OCI-LY7 (cell line): ENCODE measurements at regions not wholly inside any gene's neighbourhood (a gene's known extent, or its start where the extent isn't known, plus 50 kb on each side); places are given as distances from the start of the nearest gene placed in this dataset.

Experiments used
- BruUV-seq: library from RNA; stranded (reverse); fragments of 400-500 nt; replicated peaks from 2 replicates; lab custom pipeline; 2021; lab: Mats Ljungman, UMichigan
- CTCF ChIA-PET: fragments of 300-600 bp; sonication (Branson Sonifier 250); formaldehyde crosslinking; loops from one replicate; lab custom pipeline; 2022; ENCODE audit warnings: antibody characterized with exemption; ENCODE audit not compliant: unreplicated experiment; lab: Charles Lee
- POLR2A ChIA-PET: fragments of 300-600 bp; sonication (Branson Sonifier 250); formaldehyde crosslinking; loops from one replicate; lab custom pipeline; 2022; ENCODE audit warnings: antibody characterized with exemption; lab: Charles Lee
- DNase-seq: peaks from one replicate; pipeline ENCODE4 v3.0.0-alpha.2; 2015; ENCODE audit warnings: low spot score
- H2AFZ ChIP-seq: fragments of 200-600 bp; sonication (generic), shearing (Covaris generic); 2 replicates; pipeline ENCODE4 v1.6.1; 2014; ENCODE audit warnings: mild to moderate bottlenecking, antibody characterized with exemption, low read length, moderate library complexity
- H3K27ac ChIP-seq: fragments of 200-600 bp; sonication (generic); 2 replicates; pipeline ENCODE4 v1.5.1; 2014; ENCODE audit warnings: mixed run types, low read depth, mild to moderate bottlenecking, moderate library complexity, low read length, inconsistent platforms; ENCODE audit not compliant: poor library complexity, severe bottlenecking
- H3K36me3 ChIP-seq: fragments of 200-600 bp; sonication (generic); 2 replicates; pipeline ENCODE4 v1.6.1; 2014; ENCODE audit warnings: mild to moderate bottlenecking, antibody characterized with exemption, low read length, moderate library complexity, mixed read lengths; ENCODE audit not compliant: insufficient read depth
- H3K4me1 ChIP-seq: fragments of 200-600 bp; sonication (generic); 2 replicates; pipeline ENCODE4 v1.5.1; 2014; ENCODE audit warnings: mild to moderate bottlenecking, low read length; ENCODE audit not compliant: insufficient read depth, poor library complexity, severe bottlenecking
- H3K4me2 ChIP-seq: fragments of 200-600 bp; sonication (generic); 2 replicates; pipeline ENCODE4 v1.6.1; 2014; ENCODE audit warnings: mild to moderate bottlenecking, low read length
- H3K4me3 ChIP-seq: fragments of 200-600 bp; sonication (generic); 2 replicates; pipeline ENCODE4 v1.5.1; 2014; ENCODE audit warnings: mild to moderate bottlenecking, low read depth, low read length; ENCODE audit not compliant: poor library complexity, severe bottlenecking
- H3K79me2 ChIP-seq: fragments of 200-600 bp; sonication (generic); 2 replicates; pipeline ENCODE4 v1.6.1; 2016; ENCODE audit warnings: low read depth, mild to moderate bottlenecking, low read length, moderate library complexity, mixed read lengths; ENCODE audit not compliant: insufficient read depth
- H3K9me2 ChIP-seq: fragments of 200-600 bp; sonication (generic); 2 replicates; pipeline ENCODE4 v1.6.1; 2016; ENCODE audit warnings: mild to moderate bottlenecking, low read length, mixed read lengths; ENCODE audit not compliant: insufficient read depth
- H3K9me3 ChIP-seq: fragments of 200-600 bp; sonication (generic); 2 replicates; pipeline ENCODE4 v1.6.1; 2014; ENCODE audit warnings: mild to moderate bottlenecking, mixed run types, low read length, mixed read lengths
- H4K20me1 ChIP-seq: fragments of 200-600 bp; sonication (generic); 2 replicates; pipeline ENCODE4 v1.6.1; 2014; ENCODE audit warnings: mild to moderate bottlenecking, antibody characterized with exemption, low read length, moderate library complexity, mixed read lengths; ENCODE audit not compliant: insufficient read depth
- EZH2phosphoT487 ChIP-seq: fragments of 200-600 bp; sonication (generic); IDR thresholded peaks from 2 replicates; pipeline ENCODE4 v1.6.1; 2018; ENCODE audit warnings: low read depth, borderline replicate concordance, mild to moderate bottlenecking, mixed run types, antibody characterized with exemption, low read length, moderate library complexity, mixed read lengths
- intact Hi-C: fragments of 100-400 bp; cut with micrococcal nuclease; formaldehyde crosslinking; loops from one replicate; pipeline ENCODE4 v1.10.0; 2022; ENCODE audit not compliant: unreplicated experiment
- TF ChIP-seq, protein P1 (sequence below): fragments of 200-600 bp; sonication (generic); conservative IDR thresholded peaks from 2 replicates; pipeline ENCODE4 v1.5.1; 2014; ENCODE audit warnings: mild to moderate bottlenecking, antibody characterized with exemption, low read length, moderate library complexity, mixed read lengths

DNA sequence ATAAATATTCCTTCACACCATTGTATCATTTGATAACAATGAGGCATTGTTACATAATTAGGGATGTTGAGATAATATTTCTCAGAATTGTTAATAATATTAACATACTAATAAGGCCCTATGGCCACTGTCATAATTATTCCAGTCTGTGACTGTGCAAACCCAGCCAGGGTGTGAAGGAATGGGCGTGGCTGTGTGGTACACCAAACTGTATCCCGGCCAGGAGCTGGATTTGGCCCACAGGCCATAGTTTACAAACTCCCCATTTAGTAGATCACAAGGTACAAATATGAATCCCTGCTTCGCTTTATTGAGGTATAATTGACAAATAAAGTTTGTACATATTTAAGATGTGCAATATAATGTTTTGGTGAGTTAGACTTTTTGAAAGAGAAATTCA lies 894.7 kb downstream of the C6orf118 start:
- BruUV-seq, result no TSS peak
- ChIA-PET CTCF (no interaction called here), POLR2A (no interaction called here)
- no peak overlapping the region for H3K27ac ChIP-seq
- intact Hi-C loops, result no loop called here
- H3K9me3 ChIP-seq, result no peaks in the 10 kb centered on the region
- TF ChIP-seq EZH2phosphoT487, result no peak
- TF ChIP-seq, protein P1, sequence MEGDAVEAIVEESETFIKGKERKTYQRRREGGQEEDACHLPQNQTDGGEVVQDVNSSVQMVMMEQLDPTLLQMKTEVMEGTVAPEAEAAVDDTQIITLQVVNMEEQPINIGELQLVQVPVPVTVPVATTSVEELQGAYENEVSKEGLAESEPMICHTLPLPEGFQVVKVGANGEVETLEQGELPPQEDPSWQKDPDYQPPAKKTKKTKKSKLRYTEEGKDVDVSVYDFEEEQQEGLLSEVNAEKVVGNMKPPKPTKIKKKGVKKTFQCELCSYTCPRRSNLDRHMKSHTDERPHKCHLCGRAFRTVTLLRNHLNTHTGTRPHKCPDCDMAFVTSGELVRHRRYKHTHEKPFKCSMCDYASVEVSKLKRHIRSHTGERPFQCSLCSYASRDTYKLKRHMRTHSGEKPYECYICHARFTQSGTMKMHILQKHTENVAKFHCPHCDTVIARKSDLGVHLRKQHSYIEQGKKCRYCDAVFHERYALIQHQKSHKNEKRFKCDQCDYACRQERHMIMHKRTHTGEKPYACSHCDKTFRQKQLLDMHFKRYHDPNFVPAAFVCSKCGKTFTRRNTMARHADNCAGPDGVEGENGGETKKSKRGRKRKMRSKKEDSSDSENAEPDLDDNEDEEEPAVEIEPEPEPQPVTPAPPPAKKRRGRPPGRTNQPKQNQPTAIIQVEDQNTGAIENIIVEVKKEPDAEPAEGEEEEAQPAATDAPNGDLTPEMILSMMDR, result no peak
- H3K79me2 ChIP-seq, result no peaks in the 10 kb centered on the region
- H3K4me2 ChIP-seq, result no peak overlapping the region
- DNase-seq, result no peak
- no peaks in the 10 kb centered on the region for H3K9me2 ChIP-seq
- H3K4me3 ChIP-seq, result no peak overlapping the region
- H2AFZ ChIP-seq, result no peak overlapping the region
- H3K36me3 ChIP-seq, result no peaks in the 10 kb centered on the region
- no peaks in the 10 kb centered on the region for H3K4me1 ChIP-seq
- H4K20me1 ChIP-seq, result no peaks in the 10 kb centered on the region

DNA sequence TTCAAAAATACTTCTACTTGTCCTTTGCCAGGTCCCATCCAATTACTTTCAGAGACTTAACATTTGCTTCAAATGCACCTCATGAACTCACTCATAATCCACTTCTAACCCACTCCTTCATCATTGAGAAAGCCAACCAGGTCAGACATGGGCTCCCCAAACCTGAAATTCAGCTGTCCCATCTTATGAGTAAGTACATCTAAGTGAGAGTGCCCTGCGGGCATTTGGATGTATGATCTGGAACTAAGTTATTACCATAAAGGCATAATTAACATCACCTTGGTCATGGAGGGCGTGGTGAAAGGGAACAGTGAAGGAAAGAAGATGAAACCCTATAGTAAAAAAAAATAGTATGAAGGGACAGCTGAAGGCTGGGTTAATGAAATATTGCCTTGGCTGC lies 896.8 kb downstream of the C6orf118 start:
- TF ChIP-seq, protein P1, result no peak
- no peak for TF ChIP-seq EZH2phosphoT487
- Histone ChIP-seq H4K20me1 (no peaks in the 10 kb centered on the region), H3K4me3 (no peak overlapping the region), H3K9me3 (no peaks in the 10 kb centered on the region), H3K36me3 (no peaks in the 10 kb centered on the region), H3K79me2 (no peaks in the 10 kb centered on the region), H3K4me1 (no peaks in the 10 kb centered on the region), H2AFZ (no peak overlapping the region), H3K9me2 (no peaks in the 10 kb centered on the region), H3K4me2 (no peak overlapping the region), H3K27ac (no peak overlapping the region)
- CTCF ChIA-PET, result no interaction called here
- BruUV-seq, result no TSS peak
- POLR2A ChIA-PET, result no interaction called here
- intact Hi-C loops, result no loop called here
- DNase-seq, result no peak

- Histone ChIP-seq H3K4me3 (no peak overlapping the region), H3K27ac (no peak overlapping the region), H3K79me2 (no peaks in the 10 kb centered on the region), H3K36me3 (no peaks in the 10 kb centered on the region), H3K4me2 (no peak overlapping the region), H3K9me2 (no peaks in the 10 kb centered on the region), H4K20me1 (no peaks in the 10 kb centered on the region), H2AFZ (no peak overlapping the region), H3K9me3 (no peaks in the 10 kb centered on the region), H3K4me1 (no peaks in the 10 kb centered on the region)
- CTCF ChIA-PET, result no interaction called here
- no TSS peak for BruUV-seq
- intact Hi-C loops, result no loop called here
- no peak for DNase-seq
- POLR2A ChIA-PET, result no interaction called here
- no peak for TF ChIP-seq EZH2phosphoT487
- TF ChIP-seq, protein P1, result no peak
Observed at GRCh38 chr6:164410017-164410416, 899.4 kb downstream of the C6orf118 start.
